H1 (cell line): ENCODE measurements at regions not wholly inside any gene's neighbourhood (a gene's known extent, or its start where the extent isn't known, plus 50 kb on each side); places are given as distances from the start of the nearest gene placed in this dataset.

Experiments used
- CBX8 ChIP-seq: fragments of 300-800, 300-1000 bp; sonication (generic); IDR thresholded peaks from 2 replicates; pipeline ENCODE4 v1.7.1; 2016; ENCODE audit warnings: low read depth, low read length, borderline replicate concordance
- EZH2 ChIP-seq: fragments of 200-600 bp; sonication (generic); IDR thresholded peaks from 2 replicates; pipeline ENCODE4 v1.7.1; 2012; ENCODE audit warnings: low read depth, mild to moderate bottlenecking, moderate library complexity, low read length, inconsistent platforms; ENCODE audit not compliant: severe bottlenecking
- HDAC2 ChIP-seq, 2 experiments: fragments of 300-600 bp in 1 of 2; sonication (generic) in 1 of 2; IDR thresholded peaks; 2 replicates each; pipeline ENCODE4 v1.6.1; 2011 to 2012; ENCODE audit warnings: low read depth in 2 of 2, low read length in 2 of 2, mild to moderate bottlenecking in 2 of 2, moderate library complexity in 2 of 2, borderline replicate concordance in 1 of 2, inconsistent platforms in 1 of 2
- KDM1A ChIP-seq: fragments of 200-600, 300-600 bp; sonication (generic); IDR thresholded peaks from 2 replicates; pipeline ENCODE4 v1.7.1; 2016; ENCODE audit warnings: mild to moderate bottlenecking, low read length, borderline replicate concordance
- RFX5 ChIP-seq: IDR thresholded peaks from 2 replicates; pipeline ENCODE4 v1.6.1; 2011; ENCODE audit warnings: low read depth, low read length, improper control_type of control experiment, borderline replicate concordance
- SIN3A ChIP-seq, 2 experiments: IDR thresholded peaks in 1 of 2; conservative IDR thresholded peaks in 1 of 2; 2 replicates each; pipeline ENCODE4 v1.6.1; 2011 to 2012; ENCODE audit warnings: low read length in 2 of 2, improper control_type of control experiment in 1 of 2, low read depth in 1 of 2, mild to moderate bottlenecking in 1 of 2
- TEAD4 ChIP-seq: IDR thresholded peaks from 2 replicates; pipeline ENCODE4 v1.6.1; 2012; ENCODE audit warnings: low read depth, low read length, inconsistent platforms, mixed read lengths
- YY1 ChIP-seq: IDR thresholded peaks from 2 replicates; pipeline ENCODE4 v1.6.1; 2011; ENCODE audit warnings: low read depth, mild to moderate bottlenecking, low read length
- ZNF274 ChIP-seq: IDR thresholded peaks from 2 replicates; pipeline ENCODE4 v1.7.0; 2012; ENCODE audit warnings: low read length, borderline replicate concordance; ENCODE audit errors: extremely low read depth
- TF ChIP-seq, protein P1 (sequence below): fragments of 300-600 bp; sonication (generic); IDR thresholded peaks from 2 replicates; pipeline ENCODE4 v1.7.1; 2012; ENCODE audit warnings: low read length, moderate library complexity, mild to moderate bottlenecking, inconsistent platforms; ENCODE audit not compliant: insufficient replicate concordance
- TF ChIP-seq, protein P2 (sequence below): IDR thresholded peaks from 2 replicates; pipeline ENCODE4 v1.6.1; 2012; ENCODE audit warnings: inconsistent platforms

DNA sequence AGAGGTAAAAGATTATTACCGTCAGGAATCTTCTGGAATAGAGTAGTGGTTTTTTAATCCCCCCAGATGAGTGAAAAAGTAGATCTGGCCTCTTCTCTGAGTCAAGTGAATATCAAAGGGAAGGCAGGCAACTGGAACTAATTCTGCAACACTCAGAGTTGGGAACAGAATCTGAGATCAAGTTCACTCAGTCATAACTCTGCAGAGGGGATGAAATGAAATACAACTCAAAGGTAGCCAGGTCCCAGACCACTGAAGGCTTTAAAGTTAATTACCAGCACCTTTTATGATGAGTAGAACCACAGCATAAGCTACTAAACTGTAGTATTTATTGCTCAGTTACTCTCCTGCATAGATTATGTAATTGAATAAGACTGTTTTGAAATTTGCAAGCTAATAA, 455.6 kb upstream of the AKR1E2 start (continued):
- TF ChIP-seq, protein P1, sequence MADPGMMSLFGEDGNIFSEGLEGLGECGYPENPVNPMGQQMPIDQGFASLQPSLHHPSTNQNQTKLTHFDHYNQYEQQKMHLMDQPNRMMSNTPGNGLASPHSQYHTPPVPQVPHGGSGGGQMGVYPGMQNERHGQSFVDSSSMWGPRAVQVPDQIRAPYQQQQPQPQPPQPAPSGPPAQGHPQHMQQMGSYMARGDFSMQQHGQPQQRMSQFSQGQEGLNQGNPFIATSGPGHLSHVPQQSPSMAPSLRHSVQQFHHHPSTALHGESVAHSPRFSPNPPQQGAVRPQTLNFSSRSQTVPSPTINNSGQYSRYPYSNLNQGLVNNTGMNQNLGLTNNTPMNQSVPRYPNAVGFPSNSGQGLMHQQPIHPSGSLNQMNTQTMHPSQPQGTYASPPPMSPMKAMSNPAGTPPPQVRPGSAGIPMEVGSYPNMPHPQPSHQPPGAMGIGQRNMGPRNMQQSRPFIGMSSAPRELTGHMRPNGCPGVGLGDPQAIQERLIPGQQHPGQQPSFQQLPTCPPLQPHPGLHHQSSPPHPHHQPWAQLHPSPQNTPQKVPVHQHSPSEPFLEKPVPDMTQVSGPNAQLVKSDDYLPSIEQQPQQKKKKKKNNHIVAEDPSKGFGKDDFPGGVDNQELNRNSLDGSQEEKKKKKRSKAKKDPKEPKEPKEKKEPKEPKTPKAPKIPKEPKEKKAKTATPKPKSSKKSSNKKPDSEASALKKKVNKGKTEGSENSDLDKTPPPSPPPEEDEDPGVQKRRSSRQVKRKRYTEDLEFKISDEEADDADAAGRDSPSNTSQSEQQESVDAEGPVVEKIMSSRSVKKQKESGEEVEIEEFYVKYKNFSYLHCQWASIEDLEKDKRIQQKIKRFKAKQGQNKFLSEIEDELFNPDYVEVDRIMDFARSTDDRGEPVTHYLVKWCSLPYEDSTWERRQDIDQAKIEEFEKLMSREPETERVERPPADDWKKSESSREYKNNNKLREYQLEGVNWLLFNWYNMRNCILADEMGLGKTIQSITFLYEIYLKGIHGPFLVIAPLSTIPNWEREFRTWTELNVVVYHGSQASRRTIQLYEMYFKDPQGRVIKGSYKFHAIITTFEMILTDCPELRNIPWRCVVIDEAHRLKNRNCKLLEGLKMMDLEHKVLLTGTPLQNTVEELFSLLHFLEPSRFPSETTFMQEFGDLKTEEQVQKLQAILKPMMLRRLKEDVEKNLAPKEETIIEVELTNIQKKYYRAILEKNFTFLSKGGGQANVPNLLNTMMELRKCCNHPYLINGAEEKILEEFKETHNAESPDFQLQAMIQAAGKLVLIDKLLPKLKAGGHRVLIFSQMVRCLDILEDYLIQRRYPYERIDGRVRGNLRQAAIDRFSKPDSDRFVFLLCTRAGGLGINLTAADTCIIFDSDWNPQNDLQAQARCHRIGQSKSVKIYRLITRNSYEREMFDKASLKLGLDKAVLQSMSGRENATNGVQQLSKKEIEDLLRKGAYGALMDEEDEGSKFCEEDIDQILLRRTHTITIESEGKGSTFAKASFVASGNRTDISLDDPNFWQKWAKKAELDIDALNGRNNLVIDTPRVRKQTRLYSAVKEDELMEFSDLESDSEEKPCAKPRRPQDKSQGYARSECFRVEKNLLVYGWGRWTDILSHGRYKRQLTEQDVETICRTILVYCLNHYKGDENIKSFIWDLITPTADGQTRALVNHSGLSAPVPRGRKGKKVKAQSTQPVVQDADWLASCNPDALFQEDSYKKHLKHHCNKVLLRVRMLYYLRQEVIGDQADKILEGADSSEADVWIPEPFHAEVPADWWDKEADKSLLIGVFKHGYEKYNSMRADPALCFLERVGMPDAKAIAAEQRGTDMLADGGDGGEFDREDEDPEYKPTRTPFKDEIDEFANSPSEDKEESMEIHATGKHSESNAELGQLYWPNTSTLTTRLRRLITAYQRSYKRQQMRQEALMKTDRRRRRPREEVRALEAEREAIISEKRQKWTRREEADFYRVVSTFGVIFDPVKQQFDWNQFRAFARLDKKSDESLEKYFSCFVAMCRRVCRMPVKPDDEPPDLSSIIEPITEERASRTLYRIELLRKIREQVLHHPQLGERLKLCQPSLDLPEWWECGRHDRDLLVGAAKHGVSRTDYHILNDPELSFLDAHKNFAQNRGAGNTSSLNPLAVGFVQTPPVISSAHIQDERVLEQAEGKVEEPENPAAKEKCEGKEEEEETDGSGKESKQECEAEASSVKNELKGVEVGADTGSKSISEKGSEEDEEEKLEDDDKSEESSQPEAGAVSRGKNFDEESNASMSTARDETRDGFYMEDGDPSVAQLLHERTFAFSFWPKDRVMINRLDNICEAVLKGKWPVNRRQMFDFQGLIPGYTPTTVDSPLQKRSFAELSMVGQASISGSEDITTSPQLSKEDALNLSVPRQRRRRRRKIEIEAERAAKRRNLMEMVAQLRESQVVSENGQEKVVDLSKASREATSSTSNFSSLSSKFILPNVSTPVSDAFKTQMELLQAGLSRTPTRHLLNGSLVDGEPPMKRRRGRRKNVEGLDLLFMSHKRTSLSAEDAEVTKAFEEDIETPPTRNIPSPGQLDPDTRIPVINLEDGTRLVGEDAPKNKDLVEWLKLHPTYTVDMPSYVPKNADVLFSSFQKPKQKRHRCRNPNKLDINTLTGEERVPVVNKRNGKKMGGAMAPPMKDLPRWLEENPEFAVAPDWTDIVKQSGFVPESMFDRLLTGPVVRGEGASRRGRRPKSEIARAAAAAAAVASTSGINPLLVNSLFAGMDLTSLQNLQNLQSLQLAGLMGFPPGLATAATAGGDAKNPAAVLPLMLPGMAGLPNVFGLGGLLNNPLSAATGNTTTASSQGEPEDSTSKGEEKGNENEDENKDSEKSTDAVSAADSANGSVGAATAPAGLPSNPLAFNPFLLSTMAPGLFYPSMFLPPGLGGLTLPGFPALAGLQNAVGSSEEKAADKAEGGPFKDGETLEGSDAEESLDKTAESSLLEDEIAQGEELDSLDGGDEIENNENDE, result no peak
- TF ChIP-seq EZH2 (no peak), ZNF274 (no peak), YY1 (no peak), SIN3A (conservative IDR thresholded peaks at IDR 0.05 in 1 of 2, IDR thresholded peaks at IDR 0.05 in 1 of 2; ENCODE audit: low read depth in 1 of 2, low read length in 2 of 2) (no peak), HDAC2 (IDR thresholded peaks at IDR 0.05; ENCODE audit: borderline replicate concordance in 1 of 2, low read depth in 2 of 2, low read length in 2 of 2) (no peak), CBX8 (no peak), TEAD4 (no peak), RFX5 (no peak), KDM1A (no peak)
- TF ChIP-seq, protein P2, sequence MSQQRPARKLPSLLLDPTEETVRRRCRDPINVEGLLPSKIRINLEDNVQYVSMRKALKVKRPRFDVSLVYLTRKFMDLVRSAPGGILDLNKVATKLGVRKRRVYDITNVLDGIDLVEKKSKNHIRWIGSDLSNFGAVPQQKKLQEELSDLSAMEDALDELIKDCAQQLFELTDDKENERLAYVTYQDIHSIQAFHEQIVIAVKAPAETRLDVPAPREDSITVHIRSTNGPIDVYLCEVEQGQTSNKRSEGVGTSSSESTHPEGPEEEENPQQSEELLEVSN, result no peak
